GM12872 (cell line): ENCODE measurements at regions not wholly inside any gene's neighbourhood (a gene's known extent, or its start where the extent isn't known, plus 50 kb on each side); places are given as distances from the start of the nearest gene placed in this dataset.

Experiments used
- TF ChIP-seq, protein P1 (sequence below): IDR thresholded peaks from 3 replicates; pipeline ENCODE4 v1.5.1; 2011; ENCODE audit warnings: low read depth, mild to moderate bottlenecking, low read length, moderate library complexity; ENCODE audit not compliant: insufficient read depth

DNA sequence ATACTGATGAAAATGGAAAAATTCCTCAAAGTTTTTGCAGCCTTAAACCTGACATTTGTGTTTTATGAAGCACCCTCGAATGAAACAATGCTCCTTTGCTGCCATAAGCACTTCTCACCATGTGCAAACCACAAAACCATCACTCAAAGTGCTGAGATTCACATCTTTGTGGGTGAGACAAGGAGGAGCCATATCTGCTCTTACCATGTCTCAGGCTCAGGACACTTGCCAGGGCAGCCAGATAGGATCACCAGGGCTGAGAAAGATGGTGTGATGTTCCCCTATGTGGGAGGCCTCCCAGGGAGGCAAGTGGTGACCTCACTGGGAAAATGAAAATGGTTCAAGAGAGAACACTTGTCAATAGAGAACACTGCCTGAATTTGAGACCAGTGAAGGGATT, 120.4 kb downstream of the CCDC34 start:
- TF ChIP-seq, protein P1, sequence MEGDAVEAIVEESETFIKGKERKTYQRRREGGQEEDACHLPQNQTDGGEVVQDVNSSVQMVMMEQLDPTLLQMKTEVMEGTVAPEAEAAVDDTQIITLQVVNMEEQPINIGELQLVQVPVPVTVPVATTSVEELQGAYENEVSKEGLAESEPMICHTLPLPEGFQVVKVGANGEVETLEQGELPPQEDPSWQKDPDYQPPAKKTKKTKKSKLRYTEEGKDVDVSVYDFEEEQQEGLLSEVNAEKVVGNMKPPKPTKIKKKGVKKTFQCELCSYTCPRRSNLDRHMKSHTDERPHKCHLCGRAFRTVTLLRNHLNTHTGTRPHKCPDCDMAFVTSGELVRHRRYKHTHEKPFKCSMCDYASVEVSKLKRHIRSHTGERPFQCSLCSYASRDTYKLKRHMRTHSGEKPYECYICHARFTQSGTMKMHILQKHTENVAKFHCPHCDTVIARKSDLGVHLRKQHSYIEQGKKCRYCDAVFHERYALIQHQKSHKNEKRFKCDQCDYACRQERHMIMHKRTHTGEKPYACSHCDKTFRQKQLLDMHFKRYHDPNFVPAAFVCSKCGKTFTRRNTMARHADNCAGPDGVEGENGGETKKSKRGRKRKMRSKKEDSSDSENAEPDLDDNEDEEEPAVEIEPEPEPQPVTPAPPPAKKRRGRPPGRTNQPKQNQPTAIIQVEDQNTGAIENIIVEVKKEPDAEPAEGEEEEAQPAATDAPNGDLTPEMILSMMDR, result no peak

DNA sequence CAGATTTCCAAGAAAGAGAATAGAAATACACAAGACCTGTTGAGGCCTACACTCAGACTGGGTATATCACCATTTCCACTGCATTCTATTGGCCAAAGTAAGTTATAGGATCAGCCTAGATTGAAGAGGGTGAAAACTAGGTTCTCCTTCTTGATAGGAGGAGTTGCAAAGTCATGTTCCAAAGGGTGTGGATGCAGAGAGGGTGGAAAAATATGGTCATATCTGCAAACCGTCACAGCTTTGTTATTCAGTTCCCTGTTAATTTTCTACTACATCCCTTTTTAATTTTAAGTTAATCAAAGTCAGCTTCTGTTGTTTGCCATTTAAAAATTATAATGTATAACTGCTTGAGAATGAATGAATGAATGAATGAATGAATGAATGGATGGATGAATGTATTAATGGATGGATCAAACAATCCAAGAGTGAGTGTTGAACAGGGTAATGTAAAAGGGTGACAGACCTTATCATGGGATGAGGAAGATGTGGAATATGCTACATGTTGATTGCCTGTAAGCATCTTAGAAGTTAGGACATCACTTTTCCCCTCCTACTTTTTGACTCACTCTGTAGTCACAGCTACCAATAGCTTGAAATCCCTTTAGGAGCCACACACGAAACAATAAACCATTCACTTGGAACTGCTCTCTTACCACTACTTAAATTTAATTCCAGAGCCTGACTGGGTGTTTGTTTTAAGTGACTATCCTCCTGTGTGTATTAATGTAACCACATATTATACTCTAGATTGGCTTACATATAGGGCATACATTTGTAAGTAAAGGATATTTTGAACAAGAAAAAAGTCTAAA, 121.5 kb downstream of the CCDC34 start:
- TF ChIP-seq, protein P1, result no peak

DNA sequence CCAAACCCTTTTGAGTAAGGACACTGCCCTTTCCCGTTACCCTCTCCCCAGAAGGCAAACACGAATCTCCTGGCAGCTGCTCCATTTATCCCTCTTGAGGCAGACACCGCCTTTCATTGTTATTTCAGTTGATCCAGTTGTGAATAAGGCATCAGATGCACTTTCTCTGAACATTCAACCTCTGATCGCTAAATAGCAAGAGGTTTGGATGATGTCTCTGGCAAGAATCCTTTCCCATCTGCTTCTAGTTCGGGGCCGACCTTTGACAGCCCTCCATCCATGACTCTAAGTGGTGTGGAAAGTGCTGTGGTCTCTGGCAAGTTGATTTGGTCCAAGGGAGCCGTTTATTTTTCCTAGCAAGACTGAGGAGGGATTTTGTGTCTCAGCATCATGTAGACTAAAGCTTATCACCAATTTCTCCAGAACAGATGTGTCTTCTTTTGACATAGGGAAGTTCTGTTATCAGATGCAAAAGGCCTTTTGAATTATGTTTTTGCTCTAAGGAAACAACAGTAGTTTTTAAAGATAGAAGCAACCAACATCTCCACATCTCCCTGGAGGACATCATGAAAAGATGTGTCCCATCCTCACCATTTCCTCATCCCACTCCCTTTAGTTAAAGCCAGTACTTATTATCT, 123.6 kb downstream of the CCDC34 start:
- TF ChIP-seq, protein P1, result no peak

- TF ChIP-seq, protein P1, result no peak
Observed at GRCh38 chr11:27238811-27239210, 124.2 kb downstream of the CCDC34 start.

GRCh38 chr11:27237643-27238042, 125.4 kb downstream of the CCDC34 start:
- TF ChIP-seq, protein P1, result no peak

DNA sequence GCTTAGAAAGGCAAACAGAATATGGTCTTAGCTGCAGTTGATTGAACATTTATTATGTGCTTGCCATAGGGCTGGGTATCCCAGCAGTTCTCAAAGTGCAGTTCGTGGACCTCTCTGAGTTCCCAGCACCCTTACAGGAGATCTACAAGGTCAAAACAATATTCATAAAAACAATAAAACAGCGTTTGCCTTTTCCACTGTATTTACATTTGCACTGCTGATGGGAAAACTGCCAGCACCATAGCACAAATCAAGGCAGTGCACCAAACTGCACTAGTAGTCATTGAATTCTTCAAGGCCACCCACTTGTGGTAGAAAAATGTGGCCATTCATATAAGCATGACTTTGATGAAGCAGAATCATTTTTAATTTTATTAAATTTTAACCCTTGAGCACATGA, 128.1 kb downstream of the CCDC34 start:
- TF ChIP-seq, protein P1, result no peak

GRCh38 chr11:27234043-27234668, 128.9 kb downstream of the CCDC34 start:
- TF ChIP-seq, protein P1, result no peak
